ENCODE measurements at regions not wholly inside any gene's neighbourhood (a gene's known extent, or its start where the extent isn't known, plus 50 kb on each side); places are given as distances from the start of the nearest gene placed in this dataset.

- TF ChIP-seq CTCF (IDR thresholded peaks at IDR 0.05) (no peak), EP300 (IDR thresholded peaks at IDR 0.05) (no peak), POLR2A (IDR thresholded peaks at IDR 0.05) (no peak), POLR2AphosphoS5 (IDR thresholded peaks at IDR 0.05) (no peak)
Observed at GRCh38 chr1:83691953-83692500, 306.9 kb downstream of the TTLL7 start.

All from upper lobe of left lung (tissue), 4 donors.